ENCODE measurements at regions not wholly inside any gene's neighbourhood (a gene's known extent, or its start where the extent isn't known, plus 50 kb on each side); places are given as distances from the start of the nearest gene placed in this dataset.
"Not testable (repeated sequence)": the region's sequence is repeated elsewhere in the genome, so short reads cannot be mapped to it uniquely, and the experiment has no call there.

DNA sequence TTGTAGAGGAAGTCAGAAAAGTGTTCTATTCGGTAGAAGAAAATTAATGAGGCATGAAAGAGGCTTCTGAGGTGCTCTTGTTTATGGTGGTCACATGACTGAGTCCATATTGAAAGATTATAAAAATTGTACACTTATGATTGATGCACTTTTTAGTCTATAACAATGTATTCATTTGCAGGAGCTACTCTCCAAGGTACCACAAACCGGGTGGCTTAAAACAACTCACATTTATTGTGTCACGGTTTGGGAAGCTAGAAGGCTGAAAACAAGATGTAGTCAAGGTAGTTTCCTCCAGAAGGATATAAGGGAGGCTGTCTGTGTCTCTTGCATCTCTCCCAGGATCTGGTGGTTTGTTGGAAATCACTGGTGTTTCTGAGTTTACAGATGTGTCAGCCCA is 60.6 kb upstream of the GOLGA8M start:
- not testable (repeated sequence) for TF ChIP-seq POLR2A (IDR thresholded peaks at IDR 0.05; ENCODE audit: low read length); GATA1 (IDR thresholded peaks at IDR 0.05; ENCODE audit: low read depth, low read length)

All from erythroblast (primary cell).